ENCODE measurements at regions not wholly inside any gene's neighbourhood (a gene's known extent, or its start where the extent isn't known, plus 50 kb on each side); places are given as distances from the start of the nearest gene placed in this dataset.
A peak's percentile ranks its signal among the peaks of the same experiment; 100 is the strongest.
"Not testable (repeated sequence)": the region's sequence is repeated elsewhere in the genome, so short reads cannot be mapped to it uniquely, and the experiment has no call there.

- peaks cover 31% of the 10 kb centered on the region for H3K9me3 Mint-ChIP-seq
- no peak overlapping the region for H3K27ac Mint-ChIP-seq
- no peaks in the 10 kb centered on the region for H3K4me1 Mint-ChIP-seq
- H3K4me3 Mint-ChIP-seq, result no peak overlapping the region
- H3K27me3 Mint-ChIP-seq (ENCODE audit: low read depth), result peaks cover 8% of the 10 kb centered on the region
- no peak for TF ChIP-seq CTCF (IDR thresholded peaks at IDR 0.05; ENCODE audit: unreplicated experiment in 3 of 3)
- peaks cover 13% of the 10 kb centered on the region for H3K36me3 Mint-ChIP-seq (ENCODE audit: low read depth)
Observed at GRCh38 chr7:65489260-65489767, 115.7 kb downstream of the ZNF92 start.

- H3K9me3 Mint-ChIP-seq; H3K27ac Mint-ChIP-seq; H3K36me3 Mint-ChIP-seq (ENCODE audit: low read depth); H3K4me3 Mint-ChIP-seq; H3K4me1 Mint-ChIP-seq: not testable (repeated sequence)
- peaks cover 28% of the 10 kb centered on the region for H3K27me3 Mint-ChIP-seq (ENCODE audit: low read depth)
Observed at GRCh38 chr7:65496697-65497096, 123.0 kb downstream of the ZNF92 start.

- H3K4me3 Mint-ChIP-seq, result no peak overlapping the region
- TF ChIP-seq CTCF (IDR thresholded peaks at IDR 0.05; ENCODE audit: unreplicated experiment in 3 of 3), result no peak
- no peaks in the 10 kb centered on the region for H3K9me3 Mint-ChIP-seq
- H3K4me1 Mint-ChIP-seq, result no peaks in the 10 kb centered on the region
- H3K27me3 Mint-ChIP-seq (ENCODE audit: low read depth), result peaks cover 4% of the 10 kb centered on the region
- H3K27ac Mint-ChIP-seq, result no peak overlapping the region
- H3K36me3 Mint-ChIP-seq (ENCODE audit: low read depth), result no peaks in the 10 kb centered on the region
Observed at GRCh38 chr7:65503434-65504152, 129.9 kb downstream of the ZNF92 start.

DNA sequence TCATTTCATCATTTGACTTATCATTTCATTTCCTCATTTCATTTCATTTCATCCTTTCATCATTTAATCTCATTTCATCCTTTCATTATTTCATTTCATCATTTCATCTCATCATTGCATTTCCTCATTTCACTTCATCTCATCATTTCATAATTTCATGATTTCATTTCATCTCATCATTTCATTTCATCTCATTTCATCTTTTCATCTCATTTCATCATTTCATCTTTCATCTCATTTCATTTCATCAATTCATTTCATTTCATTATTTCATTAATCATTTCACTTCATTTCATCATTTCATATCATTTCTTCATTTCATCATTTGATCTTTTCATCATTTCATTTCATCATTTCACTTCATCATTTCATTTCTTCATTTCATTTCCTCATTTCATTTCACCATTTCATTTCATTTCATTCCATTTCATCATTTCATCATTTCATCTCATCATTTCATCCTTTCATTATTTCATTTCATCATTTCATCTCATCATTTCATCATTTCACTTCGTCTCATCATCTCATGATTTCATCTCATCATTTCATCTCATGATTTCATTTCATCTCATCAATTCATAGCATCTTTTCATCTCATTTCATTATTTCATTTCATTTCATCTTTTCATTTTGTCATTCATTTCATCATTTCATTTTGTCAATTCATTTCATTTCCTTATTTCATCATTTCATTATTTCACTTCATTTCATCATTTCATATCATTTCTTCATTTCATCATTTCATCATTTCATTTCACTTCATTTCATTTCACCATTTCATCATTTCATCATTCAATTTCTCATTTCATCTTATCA is 131.1 kb downstream of the ZNF92 start:
- not testable (repeated sequence) for H3K4me3 Mint-ChIP-seq; H3K4me1 Mint-ChIP-seq; H3K36me3 Mint-ChIP-seq (ENCODE audit: low read depth)

DNA sequence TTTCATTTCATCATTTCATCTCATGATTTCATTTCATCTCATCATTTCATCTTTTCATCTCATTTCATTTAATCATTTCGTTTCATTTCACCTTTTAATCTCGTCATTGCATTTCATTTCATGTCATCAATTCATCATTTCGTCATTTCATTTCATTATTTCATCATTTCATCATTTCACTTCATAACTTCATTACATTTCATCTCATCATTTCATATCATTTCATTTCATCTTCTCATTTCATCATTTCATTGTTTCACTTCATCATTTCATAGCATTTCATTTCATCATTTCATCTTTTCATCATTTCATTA is 131.6 kb downstream of the ZNF92 start:
- H3K27ac Mint-ChIP-seq; H3K4me1 Mint-ChIP-seq; H3K4me3 Mint-ChIP-seq; H3K36me3 Mint-ChIP-seq (ENCODE audit: low read depth); H3K9me3 Mint-ChIP-seq: not testable (repeated sequence)
- H3K27me3 Mint-ChIP-seq (ENCODE audit: low read depth), result peaks cover 17% of the 10 kb centered on the region

More for the DNA sequence above, 131.1 kb downstream of the ZNF92 start:
- not testable (repeated sequence) for H3K9me3 Mint-ChIP-seq, H3K27ac Mint-ChIP-seq
- peaks cover 12% of the 10 kb centered on the region for H3K27me3 Mint-ChIP-seq (ENCODE audit: low read depth)

DNA sequence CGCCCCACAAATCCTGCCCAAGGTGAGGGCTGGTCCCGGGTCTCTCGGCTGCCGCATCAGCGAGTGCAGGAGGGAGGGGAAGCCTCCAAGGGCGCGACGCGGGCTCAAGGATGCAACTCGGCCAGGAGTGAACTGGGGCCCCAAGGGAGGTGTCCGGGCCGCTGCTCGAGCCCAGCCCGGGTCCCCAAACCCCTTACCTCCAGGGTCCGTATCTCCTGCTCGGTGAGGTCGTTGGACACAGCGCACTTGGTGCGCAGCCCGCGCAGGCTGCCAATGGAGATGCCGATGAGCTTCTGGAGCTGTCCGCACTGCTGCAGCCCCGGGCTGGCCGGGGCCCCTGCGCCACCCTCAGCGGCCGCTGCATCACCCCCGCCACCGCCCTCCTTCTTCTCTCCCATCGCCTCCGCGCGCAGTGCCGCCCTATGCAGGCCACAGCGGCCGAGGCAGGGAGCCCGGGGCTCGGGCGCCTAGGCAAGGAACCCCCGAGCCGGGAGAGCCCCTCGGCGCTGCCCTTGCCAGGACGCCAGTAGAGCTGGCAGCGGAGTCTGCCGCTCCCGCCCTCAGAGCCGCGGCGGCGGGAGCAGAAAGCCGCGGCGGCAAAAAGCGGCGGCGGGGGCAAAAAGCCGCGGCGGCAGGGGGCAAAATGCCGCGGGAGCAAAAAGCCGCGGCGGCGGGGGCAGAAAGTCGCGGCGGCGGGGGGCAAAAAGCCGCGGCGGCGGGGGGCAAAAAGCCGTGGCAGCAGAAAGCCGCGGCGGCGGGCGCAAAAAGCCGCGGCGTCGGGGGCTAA is 135.1 kb downstream of the ZNF92 start:
- peak overlapping the region in 1 of 3 experiments; percentile 37 for H3K4me3 Mint-ChIP-seq
- not testable (repeated sequence) for H3K4me1 Mint-ChIP-seq; H3K9me3 Mint-ChIP-seq; H3K36me3 Mint-ChIP-seq (ENCODE audit: low read depth); H3K27ac Mint-ChIP-seq
- H3K27me3 Mint-ChIP-seq (ENCODE audit: low read depth), result peaks cover 37% of the 10 kb centered on the region

DNA sequence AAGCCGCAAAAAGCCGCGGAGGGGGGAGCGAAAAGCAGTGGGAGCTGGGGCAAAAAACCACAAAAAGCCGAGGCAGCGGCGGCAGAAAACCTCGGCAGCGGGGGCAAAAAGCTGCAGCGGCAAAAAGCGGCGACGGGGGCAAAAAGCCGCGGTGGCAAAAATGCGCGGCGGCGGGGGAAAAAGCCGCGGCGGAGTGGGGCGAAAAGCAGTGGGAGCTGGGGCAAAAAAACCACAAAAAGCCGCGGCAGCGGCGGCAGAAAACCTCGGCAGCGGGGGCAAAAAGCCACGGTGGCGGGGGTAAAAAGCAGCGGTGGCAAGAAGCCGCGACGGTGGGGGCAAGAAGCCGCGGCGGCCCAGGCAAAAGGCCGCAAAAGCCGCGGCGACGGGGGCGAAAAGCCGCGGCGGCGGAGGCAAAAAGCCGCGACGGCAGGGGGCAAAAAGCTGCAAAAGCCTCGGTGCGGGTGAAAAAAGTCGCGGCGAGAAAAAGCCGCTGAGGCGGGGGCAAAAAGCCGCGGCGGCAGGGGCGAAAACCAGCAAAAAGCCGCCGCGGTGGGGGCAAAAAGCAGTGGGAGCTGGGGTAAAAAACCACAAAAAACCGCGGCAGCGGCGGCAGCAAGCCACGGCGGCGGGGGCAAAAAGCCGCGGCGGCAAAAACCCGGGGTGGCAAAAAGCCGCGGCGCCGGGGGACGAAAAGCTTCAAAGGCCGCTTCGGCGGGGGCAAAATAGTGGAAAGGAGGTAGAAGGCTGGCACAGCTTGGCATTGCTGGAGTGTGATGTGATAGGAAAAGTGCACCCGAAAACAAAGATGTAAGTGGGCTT is 135.9 kb downstream of the ZNF92 start:
- Mint-ChIP-seq H3K4me3 (peak overlapping the region; percentile 59 to 76 (median 69)), H3K36me3 (ENCODE audit: low read depth) (no peaks in the 10 kb centered on the region), H3K4me1 (no peaks in the 10 kb centered on the region), H3K27ac (no peak overlapping the region), H3K27me3 (ENCODE audit: low read depth) (peaks cover 45% of the 10 kb centered on the region), H3K9me3 (peaks cover 8% of the 10 kb centered on the region)
- no peak for TF ChIP-seq CTCF (IDR thresholded peaks at IDR 0.05; ENCODE audit: unreplicated experiment in 3 of 3)

- H3K36me3 Mint-ChIP-seq (ENCODE audit: low read depth); H3K27ac Mint-ChIP-seq; H3K4me1 Mint-ChIP-seq; H3K9me3 Mint-ChIP-seq: not testable (repeated sequence)
- peak overlapping the region; percentile 59 to 76 (median 69) for H3K4me3 Mint-ChIP-seq
- peaks cover 48% of the 10 kb centered on the region for H3K27me3 Mint-ChIP-seq (ENCODE audit: low read depth)
Observed at GRCh38 chr7:65510187-65510538, 136.5 kb downstream of the ZNF92 start.

DNA sequence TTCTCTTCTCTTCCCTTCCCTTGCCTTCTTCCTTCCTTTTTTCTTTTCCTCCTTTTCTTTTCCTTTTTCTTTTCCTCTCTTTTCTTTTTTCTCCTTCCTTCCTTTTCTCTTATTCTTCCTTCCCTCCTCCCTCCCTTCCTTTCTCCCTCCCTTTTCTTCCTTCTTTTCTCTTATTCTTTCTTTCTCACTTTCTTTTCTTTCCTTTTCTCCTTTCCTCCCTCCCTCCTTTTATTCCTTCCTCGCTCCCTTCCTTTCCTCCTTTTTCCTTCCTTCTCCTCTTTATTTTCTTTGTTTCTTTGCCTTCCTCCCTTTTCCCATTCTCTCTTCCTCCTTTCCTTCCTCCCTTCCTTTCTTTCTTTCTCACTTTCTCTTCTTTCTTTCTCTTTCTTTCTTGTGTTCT is 146.1 kb downstream of the ZNF92 start:
- not testable (repeated sequence) for H3K9me3 Mint-ChIP-seq; H3K27ac Mint-ChIP-seq; H3K36me3 Mint-ChIP-seq (ENCODE audit: low read depth); H3K4me3 Mint-ChIP-seq; H3K4me1 Mint-ChIP-seq
- peaks cover 23% of the 10 kb centered on the region for H3K27me3 Mint-ChIP-seq (ENCODE audit: low read depth)

- not testable (repeated sequence) for H3K27me3 Mint-ChIP-seq (ENCODE audit: low read depth); H3K27ac Mint-ChIP-seq; H3K4me1 Mint-ChIP-seq; H3K4me3 Mint-ChIP-seq; H3K9me3 Mint-ChIP-seq; H3K36me3 Mint-ChIP-seq (ENCODE audit: low read depth)
Observed at GRCh38 chr7:65545465-65546161, 172.0 kb downstream of the ZNF92 start.
